GM12874 (cell line): ENCODE measurements at regions not wholly inside any gene's neighbourhood (a gene's known extent, or its start where the extent isn't known, plus 50 kb on each side); places are given as distances from the start of the nearest gene placed in this dataset.

Experiments used
- TF ChIP-seq, protein P1 (sequence below): IDR thresholded peaks from 2 replicates; pipeline ENCODE4 v1.5.1; 2011; ENCODE audit warnings: low read depth, mild to moderate bottlenecking, control low read depth, low read length, moderate library complexity; ENCODE audit not compliant: insufficient read depth

DNA sequence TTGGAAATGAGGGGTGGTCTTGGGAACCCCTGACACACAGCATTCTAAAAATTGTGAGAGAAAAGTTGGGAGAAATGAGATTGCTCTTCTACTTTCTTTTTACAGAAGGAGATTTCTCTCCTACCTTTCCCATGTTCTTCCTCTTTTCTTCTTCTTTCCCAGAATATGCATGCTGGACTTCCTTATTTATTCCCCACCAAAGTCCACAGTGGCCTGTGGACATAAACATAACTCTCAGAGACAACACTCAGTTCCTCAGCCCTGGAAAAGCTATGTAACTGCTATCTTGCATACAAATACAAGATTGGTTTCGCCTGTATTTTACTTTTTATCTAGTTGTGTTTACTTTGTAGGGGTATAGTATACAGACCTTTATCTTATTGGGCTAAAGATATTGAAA lies 54.6 kb upstream of the C1GALT1 start:
- TF ChIP-seq, protein P1, sequence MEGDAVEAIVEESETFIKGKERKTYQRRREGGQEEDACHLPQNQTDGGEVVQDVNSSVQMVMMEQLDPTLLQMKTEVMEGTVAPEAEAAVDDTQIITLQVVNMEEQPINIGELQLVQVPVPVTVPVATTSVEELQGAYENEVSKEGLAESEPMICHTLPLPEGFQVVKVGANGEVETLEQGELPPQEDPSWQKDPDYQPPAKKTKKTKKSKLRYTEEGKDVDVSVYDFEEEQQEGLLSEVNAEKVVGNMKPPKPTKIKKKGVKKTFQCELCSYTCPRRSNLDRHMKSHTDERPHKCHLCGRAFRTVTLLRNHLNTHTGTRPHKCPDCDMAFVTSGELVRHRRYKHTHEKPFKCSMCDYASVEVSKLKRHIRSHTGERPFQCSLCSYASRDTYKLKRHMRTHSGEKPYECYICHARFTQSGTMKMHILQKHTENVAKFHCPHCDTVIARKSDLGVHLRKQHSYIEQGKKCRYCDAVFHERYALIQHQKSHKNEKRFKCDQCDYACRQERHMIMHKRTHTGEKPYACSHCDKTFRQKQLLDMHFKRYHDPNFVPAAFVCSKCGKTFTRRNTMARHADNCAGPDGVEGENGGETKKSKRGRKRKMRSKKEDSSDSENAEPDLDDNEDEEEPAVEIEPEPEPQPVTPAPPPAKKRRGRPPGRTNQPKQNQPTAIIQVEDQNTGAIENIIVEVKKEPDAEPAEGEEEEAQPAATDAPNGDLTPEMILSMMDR, result no peak

DNA sequence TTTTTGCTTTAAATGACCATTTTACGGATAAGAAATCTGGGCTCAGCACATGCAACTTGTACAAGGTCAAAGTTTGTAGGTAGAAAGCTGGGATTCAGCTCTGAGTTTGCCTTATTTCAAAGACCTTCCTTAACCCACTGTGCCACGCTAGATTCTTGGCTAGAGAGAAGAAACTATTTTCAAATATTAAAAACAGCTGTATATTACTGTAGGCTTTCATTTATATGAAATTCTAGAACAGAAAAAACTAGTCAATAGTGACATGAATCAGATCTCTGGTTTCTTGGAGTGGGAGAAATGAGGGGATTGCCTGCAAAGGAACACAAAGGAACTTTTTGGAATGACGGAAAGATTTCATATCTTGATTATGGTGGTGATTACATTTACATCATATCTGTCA lies 53.0 kb upstream of the C1GALT1 start:
- TF ChIP-seq, protein P1, result no peak

DNA sequence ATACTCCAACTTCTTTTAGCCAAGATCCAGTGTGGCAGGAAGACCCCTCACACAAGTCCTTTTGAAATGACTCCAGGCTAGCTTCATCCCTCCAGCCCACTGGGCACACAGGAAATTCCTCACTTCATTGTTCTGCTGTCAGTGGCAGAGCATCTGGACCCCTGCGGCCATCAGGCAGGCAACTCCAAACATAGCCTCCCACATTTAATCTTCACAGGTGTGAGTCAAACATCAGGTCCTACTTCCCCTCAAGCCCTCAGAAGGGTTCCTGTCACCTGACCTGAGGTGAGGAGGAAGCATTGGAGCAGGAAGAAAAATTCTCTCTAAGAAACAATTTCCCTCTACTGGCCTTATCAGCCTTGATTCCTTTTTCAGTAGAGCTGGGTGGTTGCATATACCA lies 51.1 kb upstream of the C1GALT1 start:
- TF ChIP-seq, protein P1, result no peak
